GM13976 (cell line): ENCODE measurements at regions not wholly inside any gene's neighbourhood (a gene's known extent, or its start where the extent isn't known, plus 50 kb on each side); places are given as distances from the start of the nearest gene placed in this dataset.

ENCODE experiments used
- DNase-seq: peaks from one replicate; pipeline ENCODE4 v3.0.0; 2012; ENCODE audit warnings: low spot score
- CTCF ChIP-seq: IDR thresholded peaks from 2 replicates; pipeline ENCODE4 v1.5.1; 2012; ENCODE audit warnings: borderline replicate concordance, mild to moderate bottlenecking; ENCODE audit not compliant: insufficient read depth; ENCODE audit errors: extremely low read depth, missing control alignments, control extremely low read depth
- in situ Hi-C: fragments of 300-500 bp; cut with MboI; formaldehyde crosslinking; loops from one replicate; pipeline ENCODE4 v1.12.0; 2022; ENCODE audit warnings: low sequenced_read_pairs, mixed read lengths, inconsistent platforms; ENCODE audit not compliant: unreplicated experiment

DNA sequence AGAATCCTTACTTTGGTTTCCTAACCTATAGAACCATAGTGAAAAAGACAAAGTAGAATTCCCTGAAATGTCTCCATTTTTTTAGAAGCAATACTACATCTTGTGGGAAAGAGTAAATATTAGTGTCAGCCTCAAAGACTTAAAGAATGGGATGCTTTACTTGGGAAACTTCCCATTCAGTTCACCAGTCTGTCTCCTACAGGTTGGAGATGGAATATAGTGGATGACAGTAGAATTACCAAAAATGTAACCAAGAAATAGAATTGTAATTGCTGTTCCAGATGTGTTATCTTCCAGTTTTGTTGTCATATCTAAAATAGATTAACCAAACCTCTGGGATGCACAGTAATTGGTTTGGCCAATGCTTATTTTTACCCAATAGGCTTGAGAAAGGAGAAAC, 338.6 kb upstream of the GRID2 start:
- TF ChIP-seq CTCF, result no peak
- in situ Hi-C loops, result no loop called here
- DNase-seq, result no peak

GRCh38 chr4:91973479-91974153, 330.1 kb upstream of the GRID2 start:
- in situ Hi-C loops, result no loop called here
- TF ChIP-seq CTCF, result no peak
- no peak for DNase-seq

DNA sequence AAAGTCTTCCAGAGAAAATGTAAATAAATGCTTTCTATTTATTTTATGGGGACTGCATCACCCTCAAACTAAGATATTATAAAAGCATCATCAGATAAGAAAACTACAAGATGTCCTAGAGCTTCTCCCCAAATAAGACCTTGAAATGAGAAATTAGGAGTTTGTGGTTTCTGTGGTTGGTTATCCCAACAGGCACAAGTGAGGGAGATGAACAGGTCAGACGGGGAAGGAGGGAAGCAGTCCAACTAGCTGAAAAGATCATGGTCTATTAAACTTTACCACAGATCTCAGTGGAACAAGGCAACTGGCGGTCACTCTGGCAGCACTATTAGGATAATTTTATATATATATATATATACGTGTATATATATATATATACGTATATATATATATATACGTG, 319.3 kb upstream of the GRID2 start:
- TF ChIP-seq CTCF, result no peak
- no peak for DNase-seq
- in situ Hi-C loops, result no loop called here

GRCh38 chr4:91989914-91990313, 313.9 kb upstream of the GRID2 start:
- in situ Hi-C loops, result no loop called here
- DNase-seq, result no peak
- TF ChIP-seq CTCF, result no peak

DNA sequence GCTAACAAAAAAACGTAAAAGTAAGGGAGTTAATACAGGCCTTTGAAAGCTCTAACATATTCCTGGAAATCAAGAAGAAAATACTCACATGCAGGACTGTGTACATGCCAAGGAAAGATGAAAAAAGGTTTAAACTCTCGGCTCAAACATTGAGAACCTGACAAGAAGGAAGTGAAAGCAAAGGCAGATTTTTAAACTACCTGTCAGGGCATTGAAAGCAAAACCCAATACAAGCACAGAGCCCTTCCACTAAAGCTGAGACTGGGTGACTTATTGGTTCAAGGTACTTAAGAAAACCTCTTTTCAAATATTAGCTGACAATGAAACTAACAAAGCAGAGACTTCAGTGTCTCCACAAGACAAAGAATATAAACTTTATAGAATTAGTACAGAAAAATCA, 313.0 kb upstream of the GRID2 start:
- no peak for DNase-seq
- TF ChIP-seq CTCF, result no peak
- in situ Hi-C loops, result no loop called here

- no peak for DNase-seq
- TF ChIP-seq CTCF, result no peak
- in situ Hi-C loops, result no loop called here
These were observed 306.7 kb upstream of the GRID2 start for GRCh38 chr4:91997045-91997444.
